ENCODE measurements at regions not wholly inside any gene's neighbourhood (a gene's known extent, or its start where the extent isn't known, plus 50 kb on each side); places are given as distances from the start of the nearest gene placed in this dataset.

DNA sequence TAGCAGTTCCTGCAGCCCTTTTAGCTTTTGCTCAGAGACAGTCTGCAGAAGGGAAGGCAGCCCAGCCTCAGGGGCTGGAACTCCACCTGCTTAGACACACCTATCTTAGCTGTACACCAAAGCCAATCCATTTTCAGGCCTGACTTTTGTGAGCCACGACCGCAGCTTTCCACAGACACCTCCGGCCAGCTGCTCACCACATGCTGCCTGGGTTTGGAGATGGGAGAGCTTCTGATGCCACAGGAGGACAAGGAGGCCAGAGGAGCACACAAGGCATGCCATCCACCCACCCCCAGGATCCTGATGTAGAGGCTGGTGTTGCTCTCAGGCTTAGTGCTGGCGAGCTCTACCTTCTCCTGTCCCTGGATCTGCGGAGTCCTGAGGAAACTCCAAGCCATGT, 141.8 kb upstream of the NALF2 start:
- no peak for DNase-seq

DNA sequence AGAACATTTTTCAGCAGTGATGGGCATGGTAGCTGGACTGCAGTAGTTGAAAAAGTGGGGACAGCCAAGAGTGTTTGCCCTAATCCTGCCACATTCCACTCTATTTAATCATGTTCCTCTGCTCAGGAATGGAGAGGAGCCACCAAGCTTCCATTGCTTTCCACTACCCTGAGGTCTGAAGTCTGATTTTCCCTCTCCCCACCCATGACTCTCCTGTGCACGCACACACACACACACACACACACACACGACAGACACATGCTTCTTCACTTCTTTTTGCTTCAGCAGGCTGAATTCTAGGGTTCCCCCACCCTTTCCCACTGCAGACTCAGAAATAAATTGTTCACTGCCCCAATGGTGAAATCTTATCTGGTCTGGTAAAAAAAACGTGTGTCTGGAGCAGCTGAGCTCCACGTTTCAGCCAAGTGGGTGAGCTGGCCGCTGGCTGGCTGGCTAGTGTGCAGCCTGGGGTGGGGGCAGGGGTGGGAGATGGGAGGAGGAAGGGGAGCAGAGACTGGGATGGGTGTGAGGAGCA, 142.7 kb upstream of the NALF2 start:
- no peak for DNase-seq

DNA sequence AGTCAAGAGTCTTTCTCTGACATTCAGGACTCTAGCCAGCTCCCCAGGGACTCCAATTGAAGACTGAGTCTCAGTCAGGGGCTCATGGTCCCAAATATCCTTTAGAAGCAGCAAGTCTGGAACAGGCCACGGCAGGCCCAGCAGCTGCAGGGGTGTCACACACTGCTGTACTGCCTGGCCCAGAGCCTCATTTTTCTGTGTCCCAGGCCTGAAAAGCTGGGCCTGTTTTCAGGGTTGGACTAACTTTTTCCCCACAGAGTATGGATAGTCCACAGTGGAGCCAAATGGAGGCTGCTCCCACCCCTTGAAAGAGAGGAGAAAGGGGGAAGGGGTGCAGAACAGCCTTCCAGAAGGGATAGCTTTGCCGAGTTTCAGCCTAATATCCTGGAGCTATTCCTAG, 146.8 kb upstream of the NALF2 start:
- no peak for DNase-seq

DNA sequence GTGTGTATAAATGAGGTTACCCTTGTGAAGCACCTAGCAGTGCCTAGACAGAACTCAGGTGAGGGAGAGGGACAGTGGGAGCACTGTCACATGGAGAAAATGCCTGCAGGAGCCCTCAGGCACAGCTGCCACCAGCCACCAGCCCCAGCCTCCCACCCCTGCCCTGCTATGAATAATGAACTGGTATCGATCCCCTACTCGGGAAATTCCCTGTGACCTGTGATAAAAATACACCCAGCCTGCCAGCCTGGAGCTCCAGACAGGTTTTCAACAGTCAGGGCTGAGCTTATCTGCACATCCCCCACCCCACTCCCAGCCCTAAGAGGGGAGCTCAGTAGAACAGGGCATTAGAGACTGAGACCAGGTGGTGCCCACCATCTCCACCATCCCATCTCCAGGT, 159.6 kb upstream of the PJA1 start:
- no peak for DNase-seq

DNA sequence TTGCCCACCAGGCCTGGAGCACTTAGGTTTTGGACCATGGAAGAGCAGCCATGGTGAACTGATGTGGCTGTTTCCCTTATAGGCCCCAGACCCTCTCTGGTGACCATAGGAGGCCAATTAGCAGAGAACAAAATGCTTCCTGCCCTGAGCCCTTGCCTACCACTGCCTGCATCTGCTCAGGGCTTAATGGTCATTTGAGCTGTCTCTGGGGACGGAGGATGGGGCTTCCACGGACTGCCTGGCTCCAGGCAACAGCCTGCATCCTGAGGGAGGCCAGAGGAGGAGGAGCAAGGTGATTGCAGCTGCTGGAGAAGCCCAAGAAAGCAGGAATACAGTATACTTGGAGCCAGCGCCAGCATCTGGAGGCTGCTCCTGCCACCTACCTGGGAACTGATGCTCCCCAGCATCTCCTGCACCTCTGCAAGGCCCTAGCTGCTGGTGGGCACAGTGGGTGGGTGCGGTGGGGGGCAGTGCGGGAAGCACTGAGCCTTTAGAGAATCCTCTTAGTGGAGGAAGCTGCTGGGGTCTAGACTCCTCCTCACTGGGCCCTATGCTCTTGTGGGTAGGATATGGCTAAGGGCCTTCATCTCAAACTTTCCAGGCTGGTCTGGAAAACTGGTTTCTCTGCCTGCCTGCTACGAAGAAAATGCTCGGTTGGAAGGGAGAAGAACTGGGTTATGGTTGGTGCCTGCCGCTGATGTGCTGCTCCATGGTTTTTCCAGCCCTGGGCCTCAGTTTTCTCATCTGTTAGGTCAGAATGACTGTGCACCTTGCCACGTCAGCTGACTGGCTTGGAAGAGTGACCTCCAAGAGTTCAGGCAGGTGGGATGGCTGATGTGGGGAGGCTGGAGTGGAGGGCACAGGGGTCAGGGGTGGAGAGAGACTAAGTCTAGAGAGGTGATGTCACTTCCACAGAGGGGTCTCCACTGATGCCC, 158.8 kb upstream of the PJA1 start:
- no peak for DNase-seq

DNA sequence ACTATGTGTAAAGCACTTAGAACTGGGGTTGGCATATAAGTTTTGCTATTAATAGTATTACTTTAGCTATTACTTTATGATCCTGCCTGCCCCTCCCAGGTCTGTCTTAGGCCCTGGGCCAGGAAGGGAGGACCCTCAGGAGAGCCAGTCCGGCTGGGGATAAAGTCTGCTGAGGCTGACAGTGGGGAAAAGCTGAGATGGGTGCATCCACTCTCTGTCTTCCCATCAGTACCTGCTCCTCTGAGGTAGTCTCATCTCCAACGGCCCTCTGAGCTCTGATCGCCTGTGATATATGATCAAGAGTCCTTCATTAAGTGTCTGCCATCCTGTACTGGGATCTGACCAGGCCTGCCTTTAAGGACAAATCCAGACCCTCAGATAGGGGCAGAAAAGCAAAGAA, 156.5 kb upstream of the PJA1 start:
- DNase-seq: no peak

DNA sequence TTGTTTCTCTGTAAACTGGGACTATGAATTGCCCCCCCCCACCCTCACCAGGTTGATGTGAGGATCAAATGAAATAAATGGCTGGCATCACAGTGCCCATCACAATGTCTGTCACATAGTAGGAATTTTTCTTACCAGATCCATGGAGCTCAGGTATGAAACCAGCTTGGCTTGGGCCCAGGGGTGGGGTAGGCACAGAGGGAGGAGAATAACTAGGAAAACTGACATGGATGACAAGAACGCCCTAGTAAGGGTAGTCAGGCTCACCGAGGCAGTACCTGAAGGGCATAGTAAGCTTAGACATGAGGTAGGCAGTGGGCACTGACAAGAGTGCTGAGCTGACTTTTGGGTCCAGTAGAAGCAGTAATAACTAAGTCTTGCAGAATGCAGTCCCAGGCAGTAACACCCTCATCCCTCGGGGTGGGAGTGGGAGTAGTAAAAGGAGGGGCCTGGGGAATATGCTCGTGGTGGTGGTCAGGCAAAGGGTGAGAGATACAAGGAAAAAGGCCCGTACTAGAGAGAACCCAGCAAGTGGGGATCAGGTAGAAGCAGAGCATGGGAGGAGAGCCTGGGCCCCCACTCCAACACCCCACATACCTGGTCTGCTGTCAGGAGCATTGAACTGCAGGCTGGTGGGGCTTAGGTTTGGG, 155.9 kb upstream of the PJA1 start:
- DNase-seq: no peak

DNA sequence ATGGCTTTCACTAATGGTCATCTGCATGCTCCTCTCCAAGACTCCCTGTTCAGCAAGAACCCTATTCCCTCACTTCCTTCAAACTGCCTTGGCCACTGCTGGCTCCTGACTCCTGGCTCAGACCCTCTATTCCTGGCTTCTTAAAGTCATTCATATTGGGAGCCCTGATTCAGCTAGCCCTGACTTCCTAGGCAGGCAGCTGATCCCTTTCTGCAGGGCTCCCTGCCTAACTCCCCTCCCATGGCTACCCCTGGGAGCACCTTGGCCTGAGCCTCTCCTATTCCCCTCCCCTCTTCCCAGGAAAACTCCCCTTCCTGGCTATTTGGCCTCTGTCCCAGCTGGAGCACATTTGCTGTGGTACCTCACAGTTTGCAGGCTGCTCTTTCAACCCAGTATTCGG, 154.9 kb upstream of the PJA1 start:
- DNase-seq: no peak

DNA sequence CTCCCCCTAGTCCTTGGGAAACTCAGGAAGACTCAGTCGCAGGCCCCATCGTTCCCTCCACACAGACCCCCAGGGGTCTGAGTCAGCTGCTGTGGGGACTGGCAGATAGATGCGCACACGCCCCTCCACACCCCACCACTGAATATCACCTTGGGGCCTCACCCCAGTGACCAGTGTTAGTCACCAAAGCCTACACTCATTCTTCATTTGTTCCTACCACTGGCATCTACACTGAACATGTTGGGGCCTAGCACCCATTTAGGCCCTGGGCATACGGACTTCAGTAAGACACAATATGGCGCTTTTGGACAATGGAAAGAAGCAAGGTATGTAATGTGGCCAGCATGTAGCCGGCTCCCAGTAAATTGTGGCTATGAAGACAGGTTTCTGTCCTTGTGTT, 154.1 kb upstream of the PJA1 start:
- DNase-seq: no peak

DNA sequence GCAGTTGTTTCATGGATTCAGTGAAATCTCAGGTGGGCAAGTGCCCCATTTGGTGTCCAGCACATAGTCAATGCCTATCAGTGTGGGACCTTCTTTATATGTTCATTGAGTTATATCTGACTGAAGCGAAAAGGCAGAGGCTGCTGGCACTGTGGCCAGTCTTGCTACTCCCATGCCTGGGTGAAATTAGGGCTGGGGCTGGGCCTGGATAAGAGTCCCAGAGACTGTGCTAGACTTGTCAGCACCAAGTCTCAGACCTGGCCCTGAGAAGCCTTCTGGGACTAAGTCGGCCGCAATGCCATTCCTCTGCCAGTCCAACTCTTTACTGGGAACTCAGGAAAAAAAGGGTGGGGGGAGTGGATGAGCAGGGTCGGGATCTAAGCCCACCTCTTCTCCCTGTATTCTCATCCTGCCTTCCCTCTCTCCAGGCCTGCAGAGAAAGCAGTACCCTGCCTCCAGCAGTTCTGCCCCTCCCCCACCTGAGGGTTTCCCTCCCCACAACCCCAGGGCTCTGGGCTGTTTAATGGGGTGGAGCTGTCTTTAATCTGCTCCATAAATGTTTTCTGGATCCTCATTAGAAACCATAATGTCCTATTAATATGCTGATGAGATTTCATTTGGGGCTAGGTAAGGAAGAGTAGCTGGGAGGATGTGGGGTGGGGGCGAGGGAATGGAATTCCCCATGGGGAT, 153.5 kb upstream of the PJA1 start:
- no peak for DNase-seq

DNA sequence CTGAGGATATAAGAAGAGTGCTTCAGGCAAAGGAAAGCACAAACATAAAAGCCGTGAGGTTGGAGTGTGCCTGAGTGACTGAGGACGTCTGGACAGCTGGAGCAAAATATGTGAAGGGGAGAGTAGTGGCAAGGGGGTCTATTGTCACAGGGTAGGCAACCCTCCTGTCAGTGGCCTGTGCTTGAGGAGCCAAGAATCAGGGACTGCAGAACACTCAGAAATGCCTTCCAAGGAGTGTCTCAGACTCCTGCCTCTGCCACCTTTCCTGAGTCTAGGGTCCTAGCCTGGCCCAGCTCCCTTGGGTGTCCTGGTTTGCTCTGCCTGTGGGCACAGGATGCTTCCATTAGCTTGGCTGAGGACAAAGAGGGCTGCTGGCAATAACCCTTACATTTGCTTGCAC, 152.5 kb upstream of the PJA1 start:
- no peak for DNase-seq

DNA sequence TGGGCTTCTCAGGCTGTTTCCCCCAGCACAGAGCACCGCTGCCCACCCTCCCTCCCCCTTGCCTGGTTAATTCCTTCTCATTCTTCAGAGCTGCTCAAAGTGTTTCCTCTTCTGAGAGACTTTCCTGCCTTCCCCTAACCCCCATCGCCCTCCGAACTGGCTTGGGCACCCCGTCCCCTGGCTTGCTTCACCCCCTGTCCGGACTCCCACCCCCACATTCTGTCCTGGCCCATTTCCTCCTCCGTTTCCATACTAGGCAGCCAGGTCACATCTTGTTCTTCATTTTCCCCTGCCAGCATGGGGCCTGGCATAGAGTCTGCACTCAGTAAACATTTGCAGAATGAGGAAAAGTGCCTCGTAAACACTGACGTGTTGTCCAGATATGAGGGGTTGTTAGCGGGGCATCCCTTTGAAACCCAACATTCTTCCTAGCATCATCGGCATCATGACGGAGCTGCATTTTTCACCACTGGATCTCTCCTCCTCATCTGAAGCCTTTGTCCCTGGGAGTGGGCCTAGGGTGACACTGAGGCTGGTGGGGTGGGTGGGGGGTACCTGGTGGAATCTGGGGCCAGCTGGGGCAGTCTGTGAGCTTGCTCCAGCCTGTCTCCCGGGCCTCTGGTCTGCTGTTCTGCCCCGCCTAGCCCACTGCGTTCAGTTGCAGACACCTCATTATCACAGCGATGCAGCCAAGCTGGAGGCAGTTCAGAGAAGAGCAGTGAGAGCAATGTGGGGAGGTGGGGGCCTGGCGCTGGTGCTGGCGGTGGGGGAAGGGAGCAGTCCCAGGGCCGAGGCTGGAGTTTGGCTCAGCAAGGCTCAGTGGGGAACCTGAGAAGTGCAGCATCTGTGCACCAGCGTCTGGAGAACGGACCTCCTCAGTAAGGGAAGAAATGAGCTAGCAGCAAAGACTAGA, 149.4 kb upstream of the PJA1 start:
- no peak for DNase-seq

DNA sequence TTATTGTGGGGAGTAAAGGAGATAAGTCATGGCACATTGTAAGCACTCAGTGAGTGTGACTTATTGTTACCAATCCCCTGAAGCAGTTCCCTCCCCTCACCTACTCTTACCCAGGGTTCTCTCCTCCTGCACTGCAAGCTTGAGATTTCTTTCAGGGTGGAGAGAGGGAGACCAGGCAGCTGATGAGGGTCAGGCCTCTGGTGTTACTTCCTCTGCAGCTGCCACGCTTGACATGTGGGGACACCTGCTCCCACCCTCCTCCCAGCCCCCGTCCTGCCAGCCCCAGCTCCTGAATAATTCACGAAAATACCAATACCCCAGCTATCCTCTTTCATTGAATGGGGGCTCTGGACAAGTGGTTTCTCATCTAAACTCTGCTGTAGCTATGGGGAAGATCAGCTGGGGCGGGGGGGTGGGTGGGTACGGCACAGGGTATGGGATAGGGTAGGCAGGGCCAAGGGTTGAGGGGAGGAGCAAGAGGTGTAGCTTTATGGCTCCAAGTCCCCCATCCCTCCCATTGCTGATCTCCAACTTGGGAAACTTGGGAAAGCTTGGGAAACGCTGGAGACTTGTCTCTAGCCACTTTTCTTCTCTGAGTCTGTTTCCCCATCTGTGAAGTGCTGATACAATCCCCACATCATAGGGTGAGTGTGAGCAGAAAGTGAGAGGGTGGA, 148.5 kb upstream of the PJA1 start:
- no peak for DNase-seq

DNA sequence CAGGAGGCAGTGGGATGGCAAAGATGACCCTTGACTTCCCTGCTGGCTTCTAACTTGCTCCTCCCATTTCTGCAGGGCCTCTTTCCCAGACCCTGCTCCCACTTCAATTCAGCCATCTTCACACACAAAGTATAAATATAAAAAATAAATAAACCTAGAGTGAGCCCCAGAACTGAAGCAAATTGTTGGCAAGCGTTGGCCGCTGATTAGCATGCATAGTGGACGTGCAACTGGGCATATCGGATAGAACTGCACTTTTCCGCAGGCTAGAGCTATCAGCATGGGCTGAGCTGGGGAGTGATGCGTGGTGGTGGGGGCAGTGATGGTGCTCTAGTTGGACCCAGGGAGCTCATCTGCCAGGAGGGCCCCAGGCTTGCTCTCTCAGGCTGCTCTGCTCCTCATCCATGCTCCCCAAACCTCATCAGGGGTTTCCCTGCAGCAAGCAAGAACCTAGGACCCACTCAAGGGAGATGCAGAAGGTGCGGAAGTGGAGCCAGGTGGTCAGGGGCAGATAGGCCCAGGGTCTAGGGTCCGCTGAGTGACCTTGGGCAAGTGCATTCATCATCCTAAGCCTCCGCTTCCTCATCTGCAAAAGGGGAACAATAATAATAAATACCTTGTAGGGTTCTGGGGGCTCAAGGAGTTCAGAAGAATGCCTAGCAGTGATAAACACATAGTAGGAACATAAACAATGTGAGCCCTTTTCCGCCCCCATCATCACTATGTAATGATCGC, 146.8 kb upstream of the PJA1 start:
- DNase-seq: no peak

DNA sequence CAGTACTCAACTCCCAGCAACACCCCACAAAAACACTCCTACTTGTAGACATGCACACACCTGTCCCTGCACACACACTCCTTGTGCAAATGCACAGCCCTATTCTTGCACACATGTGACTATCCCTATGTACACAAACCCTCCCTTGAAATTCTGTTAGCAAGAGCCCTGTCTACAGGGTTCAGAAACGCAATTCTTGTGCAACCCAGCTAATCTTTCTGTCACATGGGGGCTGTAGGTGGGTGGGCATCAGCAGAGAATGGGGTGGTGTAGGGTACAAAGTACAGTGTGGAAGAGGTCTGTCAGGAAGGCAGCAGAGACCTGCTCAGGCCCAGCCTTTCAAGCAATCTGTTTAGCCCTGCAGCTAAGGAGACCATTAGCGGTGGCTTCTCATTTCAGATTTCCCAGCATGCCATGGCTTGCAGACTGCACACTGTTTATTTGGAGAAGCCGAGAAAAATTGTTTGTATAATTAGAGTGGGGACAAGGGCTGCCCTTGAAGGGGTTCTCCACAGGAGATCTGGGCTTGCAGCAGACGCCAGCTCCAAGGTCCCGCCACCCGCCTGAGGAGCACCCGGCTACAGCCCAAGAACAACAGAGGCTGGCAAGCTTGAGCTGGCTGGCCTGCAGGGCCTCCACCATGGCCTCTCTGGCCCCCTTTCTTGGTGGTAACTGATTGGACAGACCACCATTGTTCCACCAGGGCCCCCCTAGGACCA, 144.0 kb upstream of the PJA1 start:
- DNase-seq: no peak

DNA sequence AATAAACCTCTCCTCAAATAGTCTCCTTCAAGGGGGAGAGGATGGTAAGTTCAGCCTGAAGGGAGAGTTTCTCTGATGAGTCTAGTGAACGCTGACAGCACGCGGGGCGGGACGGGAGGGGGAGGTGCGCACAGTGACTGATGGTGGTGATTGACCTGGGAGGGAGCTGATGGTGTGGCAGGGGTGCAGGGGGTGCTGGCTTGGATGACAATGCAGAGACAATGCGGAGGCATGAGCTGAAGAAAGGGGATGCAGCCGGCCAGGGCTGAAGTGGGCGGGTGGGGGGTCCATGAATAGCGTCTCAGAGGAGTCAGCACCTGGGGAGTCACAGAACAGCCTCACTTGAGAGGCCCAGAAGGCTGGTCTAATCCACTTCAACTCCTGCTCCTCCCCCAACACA, 142.5 kb upstream of the PJA1 start:
- no peak for DNase-seq

DNA sequence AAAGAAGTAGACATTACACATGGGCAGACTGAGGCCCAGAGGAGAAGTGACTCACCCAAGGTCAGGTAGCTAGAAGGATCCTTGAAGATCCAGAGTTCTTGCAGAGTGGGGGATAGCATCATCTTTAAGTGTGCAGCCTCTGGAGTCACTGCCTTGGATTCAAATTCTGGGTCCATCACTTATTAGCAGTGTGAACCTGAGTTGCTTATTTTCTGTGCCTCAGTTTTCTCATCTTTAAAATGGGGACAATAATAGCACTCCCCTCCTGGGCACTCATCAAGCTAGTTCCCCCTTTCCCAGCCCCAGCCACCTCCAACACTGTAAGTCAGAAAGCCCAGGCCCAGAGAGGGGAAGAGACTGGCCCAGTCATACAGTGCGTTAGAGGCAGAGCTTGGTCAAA, 141.8 kb upstream of the PJA1 start:
- no peak for DNase-seq

DNA sequence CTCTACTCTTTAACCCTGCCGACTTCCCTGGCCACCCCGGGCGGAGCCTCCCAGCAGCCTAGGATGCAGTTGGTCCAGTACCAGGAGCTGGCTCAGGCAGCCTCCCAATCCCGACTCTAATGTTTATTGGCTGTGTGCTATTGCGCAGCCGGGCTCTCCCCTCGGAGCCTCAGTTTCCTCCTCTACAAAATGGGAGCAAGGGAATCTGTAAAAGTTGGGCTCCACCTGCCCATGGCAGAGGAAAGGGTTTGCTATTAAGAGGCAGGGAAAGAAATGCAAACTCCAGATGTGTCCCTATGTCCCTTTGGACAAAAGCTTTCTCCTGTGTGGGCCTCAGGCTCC, 140.8 kb upstream of the PJA1 start:
- DNase-seq: no peak

DNA sequence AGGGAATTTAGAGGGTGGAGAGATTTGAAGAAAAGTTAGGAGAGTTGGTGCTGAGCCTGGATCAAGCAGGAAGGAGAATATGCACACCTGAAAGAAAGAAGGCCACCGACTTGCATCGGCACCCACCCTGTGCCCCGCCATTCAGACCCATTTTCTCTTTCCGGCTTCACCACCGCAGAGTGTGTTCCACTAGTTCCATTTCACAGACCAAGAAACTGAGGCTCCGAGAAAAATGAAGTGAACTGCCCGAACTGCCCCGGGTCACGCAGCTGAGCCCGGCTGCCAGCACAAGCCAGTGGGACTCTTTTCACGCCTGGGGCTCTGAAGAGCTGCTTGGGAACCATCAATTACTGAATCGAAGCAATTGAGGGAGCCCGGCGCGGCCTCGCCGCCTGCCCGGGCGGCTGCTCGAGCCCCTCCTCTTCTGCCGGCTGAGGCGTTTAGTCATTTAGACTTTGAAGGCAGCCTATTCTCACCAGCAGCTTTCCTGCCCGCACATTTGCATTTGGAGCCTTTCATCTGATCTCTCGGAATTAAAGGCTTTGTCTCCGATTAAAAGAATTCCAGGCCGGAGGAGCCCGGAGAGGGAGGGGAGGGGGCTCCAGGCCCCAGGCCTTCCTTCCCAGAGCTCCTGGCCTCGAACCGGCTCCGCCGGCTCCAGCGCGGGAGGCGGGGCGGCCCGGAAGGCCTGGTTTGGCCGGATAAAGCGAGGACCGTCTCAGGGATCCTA, 140.2 kb upstream of the PJA1 start:
- DNase-seq: no peak

DNA sequence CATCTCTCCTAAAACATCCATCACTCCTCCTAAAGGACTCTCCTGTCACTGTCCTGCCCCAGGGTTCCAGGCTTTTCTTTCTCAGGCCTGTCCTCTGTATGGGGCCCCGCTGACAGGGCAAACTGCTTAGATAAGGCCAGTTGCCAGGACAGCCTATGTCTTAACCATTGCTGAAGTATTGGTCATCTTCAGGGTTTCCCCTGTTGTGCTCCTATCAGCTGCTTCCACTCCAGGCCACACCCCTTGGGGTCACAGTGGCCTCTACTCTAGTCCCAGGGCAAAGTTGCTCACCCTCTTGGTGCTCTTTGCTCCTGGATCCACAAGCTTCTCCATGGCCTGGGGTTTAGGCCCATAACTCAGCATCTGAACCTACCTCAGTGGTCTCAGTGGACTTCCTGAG, 138.0 kb upstream of the PJA1 start:
- DNase-seq: no peak

Measured in CD4-positive, alpha-beta T cell treated with Interleukin-17A for 4 hours (primary cell).